Vagina (tissue), 2 donors: ENCODE measurements at regions not wholly inside any gene's neighbourhood (a gene's known extent, or its start where the extent isn't known, plus 50 kb on each side); places are given as distances from the start of the nearest gene placed in this dataset.

ENCODE experiments used
- POLR2A ChIP-seq, 2 donors: fragments of 450-650 bp; IDR thresholded peaks; one replicate each; pipeline ENCODE4 v1.6.1; 2017; ENCODE audit warnings: antibody characterized with exemption in 2 of 2, mild to moderate bottlenecking in 2 of 2, moderate library complexity in 2 of 2
- TF ChIP-seq, protein P1 (sequence below), 3 experiments: fragments of 450-650 bp in 2 of 3; fragments of 200-600 bp in 1 of 3; sonication (generic) in 1 of 3; IDR thresholded peaks; one replicate each; pipeline ENCODE4 v1.5.1; 2017 to 2019; ENCODE audit warnings: antibody characterized with exemption in 3 of 3, mild to moderate bottlenecking in 2 of 3, moderate library complexity in 2 of 3

DNA sequence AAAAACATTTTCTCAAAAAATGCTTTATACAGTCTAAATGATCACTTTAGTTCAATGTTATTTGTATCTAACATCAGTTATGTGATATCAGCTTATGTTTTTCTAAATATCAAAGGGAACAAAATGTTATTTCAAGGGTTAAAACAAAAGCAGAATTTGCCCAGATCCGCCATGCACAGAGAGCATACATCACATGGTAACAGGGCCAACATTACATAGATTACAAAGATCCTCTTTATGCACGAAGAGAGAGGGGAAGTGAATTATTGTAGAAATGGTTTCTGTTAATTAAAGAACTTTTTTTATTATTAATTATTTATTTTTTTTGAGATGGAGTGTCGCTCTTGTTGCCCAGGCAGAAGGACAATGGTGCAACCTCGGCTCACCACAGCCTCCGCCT is 100.8 kb upstream of the MME start:
- TF ChIP-seq, protein P1, sequence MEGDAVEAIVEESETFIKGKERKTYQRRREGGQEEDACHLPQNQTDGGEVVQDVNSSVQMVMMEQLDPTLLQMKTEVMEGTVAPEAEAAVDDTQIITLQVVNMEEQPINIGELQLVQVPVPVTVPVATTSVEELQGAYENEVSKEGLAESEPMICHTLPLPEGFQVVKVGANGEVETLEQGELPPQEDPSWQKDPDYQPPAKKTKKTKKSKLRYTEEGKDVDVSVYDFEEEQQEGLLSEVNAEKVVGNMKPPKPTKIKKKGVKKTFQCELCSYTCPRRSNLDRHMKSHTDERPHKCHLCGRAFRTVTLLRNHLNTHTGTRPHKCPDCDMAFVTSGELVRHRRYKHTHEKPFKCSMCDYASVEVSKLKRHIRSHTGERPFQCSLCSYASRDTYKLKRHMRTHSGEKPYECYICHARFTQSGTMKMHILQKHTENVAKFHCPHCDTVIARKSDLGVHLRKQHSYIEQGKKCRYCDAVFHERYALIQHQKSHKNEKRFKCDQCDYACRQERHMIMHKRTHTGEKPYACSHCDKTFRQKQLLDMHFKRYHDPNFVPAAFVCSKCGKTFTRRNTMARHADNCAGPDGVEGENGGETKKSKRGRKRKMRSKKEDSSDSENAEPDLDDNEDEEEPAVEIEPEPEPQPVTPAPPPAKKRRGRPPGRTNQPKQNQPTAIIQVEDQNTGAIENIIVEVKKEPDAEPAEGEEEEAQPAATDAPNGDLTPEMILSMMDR (IDR thresholded peaks at IDR 0.05), result no peak
- TF ChIP-seq POLR2A (IDR thresholded peaks at IDR 0.05), result no peak
